Transverse colon (tissue), 4 donors: ENCODE measurements at regions not wholly inside any gene's neighbourhood (a gene's known extent, or its start where the extent isn't known, plus 50 kb on each side); places are given as distances from the start of the nearest gene placed in this dataset.

ENCODE experiments used
- DNase-seq: peaks from one replicate; pipeline ENCODE4 v3.0.0-alpha.2; 2019
- H3K27ac ChIP-seq, 4 donors: fragments of 200-600 bp; sonication (generic); 2 replicates each; pipeline ENCODE4 v1.5.1; 2016 to 2018; ENCODE audit warnings: inconsistent platforms in 4 of 4
- H3K27me3 ChIP-seq: fragments of 200-600 bp; sonication (generic); 2 replicates; pipeline ENCODE4 v1.5.1; 2017; ENCODE audit warnings: inconsistent platforms
- H3K36me3 ChIP-seq, 4 donors: fragments of 200-600 bp; sonication (generic); 2 replicates each; pipeline ENCODE4 v1.5.1; 2017 to 2019; ENCODE audit warnings: inconsistent platforms in 4 of 4
- H3K4me1 ChIP-seq, 4 donors: fragments of 200-600 bp; sonication (generic); 2 replicates each; pipeline ENCODE4 v1.5.1; 2017 to 2020; ENCODE audit warnings: inconsistent platforms in 4 of 4
- H3K4me3 ChIP-seq, 4 donors: fragments of 200-600 bp; sonication (generic); 1 replicate in 1 of 4; 2 replicates in 3 of 4; pipeline versions ENCODE4 v1.5.1 to v1.6.1; 2017 to 2019; ENCODE audit warnings: inconsistent platforms in 4 of 4
- H3K9me3 ChIP-seq, 2 donors: fragments of 200-600 bp; sonication (generic); 2 replicates each; pipeline ENCODE4 v1.5.1; 2017 to 2019; ENCODE audit warnings: inconsistent platforms in 2 of 2
- EP300 ChIP-seq: sonication (generic); formaldehyde crosslinking; IDR thresholded peaks from one replicate; pipeline ENCODE4 v1.6.1; 2017; ENCODE audit warnings: antibody characterized with exemption, low read depth
- POLR2A ChIP-seq: fragments of 450-650 bp; IDR thresholded peaks from one replicate; pipeline ENCODE4 v1.6.1; 2016; ENCODE audit warnings: antibody characterized with exemption, mild to moderate bottlenecking, moderate library complexity
- POLR2AphosphoS5 ChIP-seq, 3 donors: sonication (generic); formaldehyde crosslinking; IDR thresholded peaks; one replicate each; pipeline ENCODE4 v1.6.1; 2016; ENCODE audit warnings: antibody characterized with exemption in 3 of 3
- WGBS, 2 donors: methylation state at CpG; one replicate each; pipeline ENCODE4 v1.1.5; 2018; ENCODE audit warnings: low coverage in 1 of 2; 5-methylcytosine and 5-hydroxymethylcytosine counted together
- in situ Hi-C, 4 donors: fragments of 200-750 bp; cut with MboI; loops; one replicate each; pipeline versions ENCODE4 v1.15.0 to v1.15.1; 2017; ENCODE audit warnings: low sequenced_read_pairs in 3 of 4, low pct_ligation_motif_present in 1 of 4, low pct_unique_long_range_greater_than_20kb in 1 of 4
- intact Hi-C: fragments of 100-400 bp; cut with DNase I; formaldehyde crosslinking; loops from one replicate; pipeline ENCODE4 v1.15.1; 2023; ENCODE audit warnings: low total_unique reads
- TF ChIP-seq, protein P1 (sequence below), 5 experiments: fragments of 200-600 bp in 3 of 5; fragments of 450-650 bp in 2 of 5; sonication (generic) in 3 of 5; IDR thresholded peaks; 1 replicate in 2 of 5; 2 replicates in 3 of 5; pipeline ENCODE4 v1.5.1; 2016 to 2017; ENCODE audit warnings: antibody characterized with exemption in 5 of 5, inconsistent platforms in 3 of 5, mild to moderate bottlenecking in 2 of 5, moderate library complexity in 1 of 5

- WGBS, 2 donors, result 89 to 94% methylated on average over 5 to 8 of the region's 8 CpGs
- intact Hi-C loops, result no loop called here
- H3K9me3 ChIP-seq, result no peaks in the 10 kb centered on the region
- TF ChIP-seq POLR2A (no peak), EP300 (no peak), POLR2AphosphoS5 (IDR thresholded peaks at IDR 0.05) (no peak)
- TF ChIP-seq, protein P1, sequence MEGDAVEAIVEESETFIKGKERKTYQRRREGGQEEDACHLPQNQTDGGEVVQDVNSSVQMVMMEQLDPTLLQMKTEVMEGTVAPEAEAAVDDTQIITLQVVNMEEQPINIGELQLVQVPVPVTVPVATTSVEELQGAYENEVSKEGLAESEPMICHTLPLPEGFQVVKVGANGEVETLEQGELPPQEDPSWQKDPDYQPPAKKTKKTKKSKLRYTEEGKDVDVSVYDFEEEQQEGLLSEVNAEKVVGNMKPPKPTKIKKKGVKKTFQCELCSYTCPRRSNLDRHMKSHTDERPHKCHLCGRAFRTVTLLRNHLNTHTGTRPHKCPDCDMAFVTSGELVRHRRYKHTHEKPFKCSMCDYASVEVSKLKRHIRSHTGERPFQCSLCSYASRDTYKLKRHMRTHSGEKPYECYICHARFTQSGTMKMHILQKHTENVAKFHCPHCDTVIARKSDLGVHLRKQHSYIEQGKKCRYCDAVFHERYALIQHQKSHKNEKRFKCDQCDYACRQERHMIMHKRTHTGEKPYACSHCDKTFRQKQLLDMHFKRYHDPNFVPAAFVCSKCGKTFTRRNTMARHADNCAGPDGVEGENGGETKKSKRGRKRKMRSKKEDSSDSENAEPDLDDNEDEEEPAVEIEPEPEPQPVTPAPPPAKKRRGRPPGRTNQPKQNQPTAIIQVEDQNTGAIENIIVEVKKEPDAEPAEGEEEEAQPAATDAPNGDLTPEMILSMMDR (IDR thresholded peaks at IDR 0.05), result no peak
- no peak overlapping the region for H3K27ac ChIP-seq
- peaks cover 0 to 5% (median 0%) of the 10 kb centered on the region in 4 donors for H3K4me1 ChIP-seq
- DNase-seq, result no peak
- in situ Hi-C loops, result no loop called here
- no peak overlapping the region for H3K4me3 ChIP-seq
- no peaks in the 10 kb centered on the region for H3K36me3 ChIP-seq
- no peaks in the 10 kb centered on the region for H3K27me3 ChIP-seq
Observed at GRCh38 chr4:56737666-56738065, 56.6 kb upstream of the HOPX start.

DNA sequence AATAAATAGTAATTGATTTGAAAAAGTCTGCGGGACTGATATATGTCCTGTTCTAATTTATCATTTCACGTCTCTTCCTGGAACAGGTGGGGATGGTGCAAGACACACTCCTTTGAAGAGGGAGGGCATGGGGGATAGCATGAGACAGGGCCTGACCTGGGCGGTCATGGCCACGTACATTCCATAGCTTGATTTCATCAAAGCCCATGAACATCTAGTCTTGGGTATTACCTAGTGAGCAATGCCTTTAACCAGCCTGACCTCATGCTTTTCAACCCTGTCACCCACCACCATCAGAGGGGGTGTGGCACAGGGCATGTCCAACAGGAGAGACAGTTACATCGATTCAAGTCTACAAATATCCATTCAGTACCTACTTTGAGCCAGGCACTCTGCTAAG, 52.3 kb upstream of the HOPX start:
- intact Hi-C loops, result no loop called here
- WGBS, 2 donors, result 87 to 90% methylated on average over 3 to 5 of the region's 5 CpGs

DNA sequence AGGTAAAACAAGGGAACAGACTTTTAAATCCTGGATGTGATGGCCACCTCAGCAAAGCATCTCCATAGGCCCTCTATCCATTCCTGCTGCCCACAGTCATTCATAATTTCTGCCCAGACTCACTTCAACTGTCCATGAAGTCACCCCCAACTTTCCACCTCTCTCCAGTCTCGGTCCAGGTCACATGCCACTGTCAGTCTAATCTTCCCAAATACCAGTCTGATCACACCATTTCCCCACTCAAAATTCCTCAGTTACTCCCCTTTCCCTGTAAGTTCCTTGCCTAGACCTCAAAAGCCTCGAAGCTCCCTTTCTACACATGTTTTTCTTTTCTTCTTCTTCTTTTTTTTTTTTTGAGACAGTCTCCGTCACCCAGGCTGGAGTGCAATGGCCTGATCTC, 51.2 kb upstream of the HOPX start:
- 78 to 96% methylated on average over 3 of the region's 3 CpGs for WGBS, 2 donors
- no peak overlapping the region for H3K4me3 ChIP-seq
- H3K27me3 ChIP-seq, result no peaks in the 10 kb centered on the region
- in situ Hi-C loops, result no loop called here
- no peaks in the 10 kb centered on the region for H3K9me3 ChIP-seq
- intact Hi-C loops, result no loop called here
- peaks cover 9 to 16% (median 11%) of the 10 kb centered on the region in 4 donors for H3K4me1 ChIP-seq
- H3K27ac ChIP-seq, result no peak overlapping the region
- DNase-seq, result no peak
- no peak for TF ChIP-seq EP300
- no peak for TF ChIP-seq POLR2AphosphoS5 (IDR thresholded peaks at IDR 0.05)
- no peak for TF ChIP-seq POLR2A
- TF ChIP-seq, protein P1 (IDR thresholded peaks at IDR 0.05), result no peak
- no peaks in the 10 kb centered on the region for H3K36me3 ChIP-seq

More for the DNA sequence above, 52.3 kb upstream of the HOPX start:
- no peaks in the 10 kb centered on the region for H3K27me3 ChIP-seq
- no peak overlapping the region for H3K27ac ChIP-seq
- TF ChIP-seq POLR2A, result no peak
- TF ChIP-seq, protein P1 (IDR thresholded peaks at IDR 0.05), result no peak
- no peak overlapping the region for H3K4me3 ChIP-seq
- in situ Hi-C loops, result no loop called here
- peaks cover 4 to 7% (median 7%) of the 10 kb centered on the region in 4 donors for H3K4me1 ChIP-seq
- no peaks in the 10 kb centered on the region for H3K36me3 ChIP-seq
- H3K9me3 ChIP-seq, result no peaks in the 10 kb centered on the region
- no peak for DNase-seq

GRCh38 chr4:56731857-56732256, 50.8 kb upstream of the HOPX start:
- intact Hi-C loops, result no loop called here

More at GRCh38 chr4:56731857-56732256, 50.8 kb upstream of the HOPX start:
- peak; percentile 53 for DNase-seq
- Histone ChIP-seq H3K9me3 (no peaks in the 10 kb centered on the region), H3K27ac (no peak overlapping the region), H3K4me1 (peaks cover 9 to 16% (median 11%) of the 10 kb centered on the region in 4 donors), H3K27me3 (no peaks in the 10 kb centered on the region), H3K4me3 (no peak overlapping the region), H3K36me3 (no peaks in the 10 kb centered on the region)
- TF ChIP-seq POLR2AphosphoS5 (IDR thresholded peaks at IDR 0.05), result no peak
- TF ChIP-seq POLR2A, result no peak
- TF ChIP-seq, protein P1 (IDR thresholded peaks at IDR 0.05), result no peak
- TF ChIP-seq EP300, result no peak
- WGBS, 2 donors, result 48% methylated on average over 8 of the region's 8 CpGs; no CpG with 5 or more reads in 1 of the 2 donors
- in situ Hi-C loops, result no loop called here
